ENCODE measurements at regions not wholly inside any gene's neighbourhood (a gene's known extent, or its start where the extent isn't known, plus 50 kb on each side); places are given as distances from the start of the nearest gene placed in this dataset.

- no peak for TF ChIP-seq POLR2A (IDR thresholded peaks at IDR 0.05)
- TF ChIP-seq CTCF (IDR thresholded peaks at IDR 0.05 in 4 of 5, conservative IDR thresholded peaks at IDR 0.05 in 1 of 5): no peak
These were observed 401.1 kb upstream of the RGMB start for GRCh38 chr5:98372351-98372750.

All from gastrocnemius medialis (tissue), 4 donors.